Gastrocnemius medialis (tissue), 4 donors: ENCODE measurements at regions not wholly inside any gene's neighbourhood (a gene's known extent, or its start where the extent isn't known, plus 50 kb on each side); places are given as distances from the start of the nearest gene placed in this dataset.
A peak's percentile ranks its signal among the peaks of the same experiment; 100 is the strongest.

ENCODE experiments used
- ATAC-seq, 2 donors: fragments of 150-250 bp; one replicate each; pipeline ENCODE4 v1.9.1; 2016
- DNase-seq, 2 donors: peaks; one replicate each; pipeline ENCODE4 v3.0.0-alpha.2; 2019
- H3K27ac ChIP-seq, 4 donors: fragments of 200-600 bp; sonication (generic); 1 replicate in 1 of 4; 2 replicates in 3 of 4; pipeline ENCODE4 v1.5.1; 2016 to 2018; ENCODE audit warnings: mild to moderate bottlenecking in 2 of 4, moderate library complexity in 1 of 4
- H3K27me3 ChIP-seq, 3 donors: fragments of 200-600 bp; sonication (generic) in 2 of 3; 1 replicate in 1 of 3; 2 replicates in 2 of 3; pipeline versions ENCODE4 v1.5.1 to v1.6.0; 2016 to 2019; ENCODE audit warnings: mild to moderate bottlenecking in 1 of 3, moderate library complexity in 1 of 3
- H3K36me3 ChIP-seq, 2 donors: fragments of 200-600 bp; sonication (generic) in 1 of 2; one replicate each; pipeline ENCODE4 v1.5.1; 2017 to 2018
- H3K4me1 ChIP-seq, 2 donors: fragments of 200-600 bp; sonication (generic) in 1 of 2; one replicate each; pipeline ENCODE4 v1.5.1; 2016 to 2017; ENCODE audit warnings: mild to moderate bottlenecking in 2 of 2
- H3K4me3 ChIP-seq, 4 donors: fragments of 200-600 bp; sonication (generic) in 3 of 4; 1 replicate in 1 of 4; 2 replicates in 3 of 4; pipeline ENCODE4 v1.5.1; 2016 to 2019; ENCODE audit warnings: mild to moderate bottlenecking in 2 of 4
- H3K9me3 ChIP-seq, 3 donors: fragments of 200-600 bp; sonication (generic) in 2 of 3; 1 replicate in 1 of 3; 2 replicates in 2 of 3; pipeline ENCODE4 v1.5.1; 2016 to 2019
- CTCF ChIP-seq, 5 experiments: fragments of 450-650 bp in 3 of 5; fragments of 200-600 bp in 2 of 5; sonication (generic) in 2 of 5; IDR thresholded peaks in 4 of 5; conservative IDR thresholded peaks in 1 of 5; 1 replicate in 4 of 5; 2 replicates in 1 of 5; pipeline ENCODE4 v1.5.1; 2016 to 2019; ENCODE audit warnings: antibody characterized with exemption in 5 of 5, mild to moderate bottlenecking in 3 of 5, moderate library complexity in 3 of 5
- POLR2A ChIP-seq, 2 donors: fragments of 450-650 bp; IDR thresholded peaks; one replicate each; pipeline ENCODE4 v1.6.1; 2017; ENCODE audit warnings: antibody characterized with exemption in 2 of 2, mild to moderate bottlenecking in 2 of 2, moderate library complexity in 2 of 2
- in situ Hi-C, 4 donors: fragments of 200-750 bp; cut with MboI; loops; one replicate each; pipeline versions ENCODE4 v1.15.0 to v1.8.0; 2017; ENCODE audit warnings: low sequenced_read_pairs in 4 of 4
- intact Hi-C: fragments of 100-400 bp; cut with DNase I; formaldehyde crosslinking; loops from one replicate; pipeline ENCODE4 v1.15.1; 2023; ENCODE audit warnings: low total_unique reads

DNA sequence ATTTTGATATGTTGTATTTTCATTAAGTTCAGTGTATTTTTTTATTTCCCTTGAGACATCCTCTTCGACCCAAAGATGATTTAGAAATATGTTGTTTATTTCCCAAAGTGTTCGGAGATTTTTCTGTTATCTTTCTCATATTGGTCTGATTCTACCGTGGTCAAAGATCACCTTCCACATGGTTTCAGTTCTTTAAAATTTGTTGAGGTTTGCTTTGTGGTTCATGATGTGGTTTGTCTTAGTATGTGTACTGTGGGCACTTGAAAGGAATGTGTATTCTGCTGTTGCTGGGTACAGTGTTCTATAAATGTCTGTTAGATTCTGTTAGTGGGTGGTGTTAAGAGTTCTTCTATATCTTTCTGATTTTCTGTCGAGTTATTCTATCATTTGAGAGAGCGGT, 103.4 kb upstream of the FHIT start:
- in situ Hi-C loops, result no loop called here
- TF ChIP-seq CTCF (IDR thresholded peaks at IDR 0.05 in 4 of 5, conservative IDR thresholded peaks at IDR 0.05 in 1 of 5), result no peak
- TF ChIP-seq POLR2A (IDR thresholded peaks at IDR 0.05), result no peak
- H3K27me3 ChIP-seq, result no peaks in the 10 kb centered on the region
- H3K4me3 ChIP-seq, result no peak overlapping the region
- intact Hi-C loops, result no loop called here
- H3K9me3 ChIP-seq, result no peaks in the 10 kb centered on the region
- DNase-seq (no peak), ATAC-seq (no peak)
- H3K4me1 ChIP-seq, result peaks cover 3 to 12% of the 10 kb centered on the region in 2 donors
- H3K36me3 ChIP-seq, result no peaks in the 10 kb centered on the region
- no peak overlapping the region for H3K27ac ChIP-seq

DNA sequence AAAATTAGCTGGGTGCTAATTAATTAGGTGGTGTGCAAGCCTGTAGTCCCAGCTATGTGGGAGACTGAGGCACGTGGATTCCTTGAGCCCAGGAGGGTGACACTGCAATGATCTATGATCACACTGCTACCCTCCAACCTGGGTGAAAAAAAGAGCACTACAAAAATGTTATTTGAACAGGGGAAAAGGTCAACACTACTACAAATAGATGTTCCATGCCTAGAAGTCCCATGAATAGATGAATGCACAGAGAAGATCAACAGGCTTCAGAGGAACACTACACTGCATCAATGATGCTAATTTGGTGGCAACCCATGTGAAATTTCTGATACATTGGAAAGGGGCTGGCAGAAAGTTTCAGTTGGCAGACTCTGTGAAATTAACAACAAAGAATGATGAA, 105.4 kb upstream of the FHIT start:
- in situ Hi-C loops (no loop called here), intact Hi-C loops (no loop called here)
- Histone ChIP-seq H3K36me3 (no peaks in the 10 kb centered on the region), H3K27ac (no peak overlapping the region), H3K9me3 (no peaks in the 10 kb centered on the region), H3K27me3 (no peaks in the 10 kb centered on the region), H3K4me3 (no peak overlapping the region), H3K4me1 (peaks cover 3 to 12% of the 10 kb centered on the region in 2 donors)
- DNase-seq (no peak), ATAC-seq (no peak)
- TF ChIP-seq CTCF (IDR thresholded peaks at IDR 0.05 in 4 of 5, conservative IDR thresholded peaks at IDR 0.05 in 1 of 5) (no peak), POLR2A (IDR thresholded peaks at IDR 0.05) (no peak)

DNA sequence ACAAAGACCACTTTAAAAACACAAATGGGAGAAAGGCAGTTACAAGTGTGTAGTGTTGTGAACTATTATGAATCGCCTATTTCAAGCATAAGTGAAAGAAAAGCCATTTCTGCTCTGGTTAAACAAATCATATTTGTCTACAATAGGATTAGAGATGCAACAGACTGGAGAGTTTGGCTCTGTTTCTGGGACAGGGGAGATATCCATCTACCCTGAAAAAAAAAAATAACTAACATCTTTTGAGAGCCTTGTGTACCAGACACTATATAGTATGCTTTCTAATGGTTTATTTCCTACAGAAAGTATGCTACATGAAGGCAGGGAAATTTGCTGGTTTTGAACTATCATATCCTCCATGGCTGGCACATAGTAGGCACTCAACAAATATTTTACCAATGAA, 106.7 kb upstream of the FHIT start:
- ATAC-seq, result no peak
- no peak for DNase-seq
- intact Hi-C loops, result no loop called here

GRCh38 chr3:61358364-61358763, 107.1 kb upstream of the FHIT start:
- no peaks in the 10 kb centered on the region for H3K9me3 ChIP-seq
- H3K27me3 ChIP-seq, result no peaks in the 10 kb centered on the region
- DNase-seq, result peak; percentile 47 to 66
- no peak for TF ChIP-seq POLR2A (IDR thresholded peaks at IDR 0.05)
- no peak for TF ChIP-seq CTCF (IDR thresholded peaks at IDR 0.05 in 4 of 5, conservative IDR thresholded peaks at IDR 0.05 in 1 of 5)
- intact Hi-C loops (no loop called here), in situ Hi-C loops (no loop called here)
- ATAC-seq, result peak; percentile 52 to 82
- no peak overlapping the region for H3K4me3 ChIP-seq
- H3K4me1 ChIP-seq, result peaks cover 3 to 12% of the 10 kb centered on the region in 2 donors
- H3K36me3 ChIP-seq, result no peaks in the 10 kb centered on the region
- no peak overlapping the region for H3K27ac ChIP-seq

More for the DNA sequence above, 106.7 kb upstream of the FHIT start:
- Histone ChIP-seq H3K27ac (no peak overlapping the region), H3K9me3 (no peaks in the 10 kb centered on the region), H3K27me3 (no peaks in the 10 kb centered on the region), H3K36me3 (no peaks in the 10 kb centered on the region), H3K4me3 (no peak overlapping the region), H3K4me1 (peaks cover 3 to 12% of the 10 kb centered on the region in 2 donors)
- in situ Hi-C loops, result no loop called here
- TF ChIP-seq POLR2A (IDR thresholded peaks at IDR 0.05), result no peak

DNA sequence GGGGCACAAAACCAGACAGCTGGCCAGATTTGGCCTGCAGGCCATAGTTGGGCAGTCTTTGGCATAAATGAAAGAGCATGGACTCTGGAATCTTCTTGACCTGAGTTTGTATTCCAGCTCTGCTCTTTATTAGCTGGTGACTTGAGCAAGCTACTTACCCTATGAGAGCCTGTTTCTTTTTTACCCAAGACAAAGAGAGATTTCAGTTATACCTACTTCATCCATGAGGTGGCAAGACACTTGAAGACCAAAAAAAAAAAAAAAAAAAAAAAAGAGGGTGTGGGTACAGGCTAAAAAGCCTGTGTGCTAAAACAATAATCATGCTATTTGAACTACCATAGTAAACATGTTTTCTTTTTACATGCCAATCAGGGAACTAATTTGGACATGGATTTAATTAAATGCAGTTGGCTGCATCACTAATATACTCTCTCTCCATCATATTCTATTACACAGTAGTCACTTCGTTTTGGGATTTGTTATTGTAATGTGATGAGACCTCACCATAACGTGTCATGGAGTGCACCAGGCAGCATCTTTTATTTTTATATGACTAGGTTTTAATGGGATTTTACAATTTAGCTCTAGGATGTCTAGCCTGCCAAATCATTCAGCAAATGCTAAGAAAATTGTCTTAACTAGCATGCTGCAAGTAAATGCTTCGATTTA, 109.2 kb upstream of the FHIT start:
- no peak for TF ChIP-seq CTCF (IDR thresholded peaks at IDR 0.05 in 4 of 5, conservative IDR thresholded peaks at IDR 0.05 in 1 of 5)
- TF ChIP-seq POLR2A (IDR thresholded peaks at IDR 0.05), result no peak
- intact Hi-C loops, result no loop called here

More for the DNA sequence above, 109.2 kb upstream of the FHIT start:
- ATAC-seq (no peak), DNase-seq (no peak)
- Histone ChIP-seq H3K27ac (no peak overlapping the region), H3K9me3 (no peaks in the 10 kb centered on the region), H3K4me3 (no peak overlapping the region), H3K27me3 (no peaks in the 10 kb centered on the region), H3K36me3 (no peaks in the 10 kb centered on the region), H3K4me1 (peaks cover 3 to 12% of the 10 kb centered on the region in 2 donors)
- in situ Hi-C loops, result no loop called here
